Sigmoid colon (tissue), 4 donors: ENCODE measurements at regions not wholly inside any gene's neighbourhood (a gene's known extent, or its start where the extent isn't known, plus 50 kb on each side); places are given as distances from the start of the nearest gene placed in this dataset.

Experiments
- EP300 ChIP-seq, 4 donors: sonication (generic); formaldehyde crosslinking; IDR thresholded peaks; one replicate each; pipeline ENCODE4 v1.6.1; 2017; ENCODE audit warnings: antibody characterized with exemption in 4 of 4
- POLR2A ChIP-seq, 2 donors: fragments of 450-650 bp; IDR thresholded peaks; one replicate each; pipeline ENCODE4 v1.6.1; 2016; ENCODE audit warnings: antibody characterized with exemption in 2 of 2, mild to moderate bottlenecking in 2 of 2, moderate library complexity in 2 of 2
- POLR2AphosphoS5 ChIP-seq, 4 donors: sonication (generic); formaldehyde crosslinking; IDR thresholded peaks; one replicate each; pipeline ENCODE4 v1.6.1; 2017; ENCODE audit warnings: antibody characterized with exemption in 4 of 4
- TF ChIP-seq, protein P1 (sequence below), 4 experiments: fragments of 450-650 bp in 3 of 4; fragments of 200-600 bp in 1 of 4; IDR thresholded peaks; one replicate each; pipeline ENCODE4 v1.5.1; 2016 to 2019; ENCODE audit warnings: antibody characterized with exemption in 4 of 4, mild to moderate bottlenecking in 3 of 4, moderate library complexity in 2 of 4

DNA sequence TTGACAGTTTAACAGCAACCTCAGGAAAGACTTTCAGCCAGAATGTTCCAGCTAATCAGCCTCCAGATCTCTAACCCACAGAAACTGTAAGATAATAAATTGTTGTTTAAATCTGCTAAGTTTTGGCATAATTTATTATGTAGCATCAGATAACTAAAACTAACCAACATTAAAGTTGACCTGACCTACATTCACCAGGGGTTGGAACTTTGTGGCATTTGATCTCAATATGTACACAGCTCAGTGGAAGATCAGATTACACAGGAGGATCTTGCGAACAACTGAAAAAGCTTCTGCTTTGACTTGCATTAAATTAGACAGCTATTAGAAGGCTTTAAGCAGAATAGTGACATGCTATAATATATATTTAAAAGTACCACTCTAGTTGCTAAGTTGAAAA lies 91.4 kb upstream of the POU1F1 start:
- TF ChIP-seq POLR2A (IDR thresholded peaks at IDR 0.05), result no peak
- no peak for TF ChIP-seq POLR2AphosphoS5 (IDR thresholded peaks at IDR 0.05)
- TF ChIP-seq, protein P1, sequence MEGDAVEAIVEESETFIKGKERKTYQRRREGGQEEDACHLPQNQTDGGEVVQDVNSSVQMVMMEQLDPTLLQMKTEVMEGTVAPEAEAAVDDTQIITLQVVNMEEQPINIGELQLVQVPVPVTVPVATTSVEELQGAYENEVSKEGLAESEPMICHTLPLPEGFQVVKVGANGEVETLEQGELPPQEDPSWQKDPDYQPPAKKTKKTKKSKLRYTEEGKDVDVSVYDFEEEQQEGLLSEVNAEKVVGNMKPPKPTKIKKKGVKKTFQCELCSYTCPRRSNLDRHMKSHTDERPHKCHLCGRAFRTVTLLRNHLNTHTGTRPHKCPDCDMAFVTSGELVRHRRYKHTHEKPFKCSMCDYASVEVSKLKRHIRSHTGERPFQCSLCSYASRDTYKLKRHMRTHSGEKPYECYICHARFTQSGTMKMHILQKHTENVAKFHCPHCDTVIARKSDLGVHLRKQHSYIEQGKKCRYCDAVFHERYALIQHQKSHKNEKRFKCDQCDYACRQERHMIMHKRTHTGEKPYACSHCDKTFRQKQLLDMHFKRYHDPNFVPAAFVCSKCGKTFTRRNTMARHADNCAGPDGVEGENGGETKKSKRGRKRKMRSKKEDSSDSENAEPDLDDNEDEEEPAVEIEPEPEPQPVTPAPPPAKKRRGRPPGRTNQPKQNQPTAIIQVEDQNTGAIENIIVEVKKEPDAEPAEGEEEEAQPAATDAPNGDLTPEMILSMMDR (IDR thresholded peaks at IDR 0.05), result no peak
- TF ChIP-seq EP300 (IDR thresholded peaks at IDR 0.05), result no peak
